GM23338 (cell line): ENCODE measurements at regions not wholly inside any gene's neighbourhood (a gene's known extent, or its start where the extent isn't known, plus 50 kb on each side); places are given as distances from the start of the nearest gene placed in this dataset.

Source experiments
- ATAC-seq: fragments of 200-7000 bp; cut with Tn5 transposase; 3 replicates; pipeline ENCODE4 v1.9.1; 2020
- DNase-seq: peaks from one replicate; pipeline ENCODE4 v3.0.0-alpha.2; 2015; ENCODE audit warnings: low spot score
- H2AFZ ChIP-seq: fragments of 200-600 bp; sonication (generic); 2 replicates; pipeline ENCODE4 v1.8.0; 2016; ENCODE audit warnings: antibody characterized with exemption, mild to moderate bottlenecking, moderate library complexity
- H3F3A ChIP-seq: fragments of 200-600 bp; sonication (generic); replicated peaks from 2 replicates; pipeline ENCODE4 v1.8.0; 2017; ENCODE audit warnings: antibody characterized with exemption, mixed run types, low read depth
- H3K27ac ChIP-seq: fragments of 200-600 bp; sonication (generic); 2 replicates; pipeline ENCODE4 v1.6.1; 2016; ENCODE audit warnings: low read depth
- H3K27me3 ChIP-seq: fragments of 200-600 bp; sonication (generic); 2 replicates; pipeline ENCODE4 v1.8.0; 2016; ENCODE audit warnings: mild to moderate bottlenecking, mixed run types, moderate library complexity; ENCODE audit not compliant: insufficient read depth
- H3K36me3 ChIP-seq: fragments of 200-600 bp; sonication (generic); 2 replicates; pipeline ENCODE4 v1.8.0; 2016; ENCODE audit warnings: mild to moderate bottlenecking; ENCODE audit not compliant: insufficient read depth
- H3K4me1 ChIP-seq: fragments of 200-600 bp; sonication (generic); 2 replicates; pipeline ENCODE4 v1.8.0; 2016; ENCODE audit warnings: mild to moderate bottlenecking, moderate library complexity; ENCODE audit not compliant: insufficient read depth
- H3K4me2 ChIP-seq: fragments of 200-600 bp; sonication (generic); 2 replicates; pipeline ENCODE4 v1.7.1; 2017; ENCODE audit warnings: mixed run types
- H3K4me3 ChIP-seq: fragments of 200-600 bp; sonication (generic); 2 replicates; pipeline ENCODE4 v1.6.1; 2016; ENCODE audit warnings: mixed run types
- H3K79me2 ChIP-seq: fragments of 200-600 bp; sonication (generic); replicated peaks from 2 replicates; pipeline ENCODE4 v1.8.0; 2017; ENCODE audit warnings: mild to moderate bottlenecking; ENCODE audit not compliant: insufficient read depth
- H3K9me2 ChIP-seq: fragments of 200-600 bp; sonication (generic); 2 replicates; pipeline ENCODE4 v1.8.0; 2017; ENCODE audit not compliant: insufficient read depth
- H4K20me1 ChIP-seq: fragments of 200-600 bp; sonication (generic); replicated peaks from 2 replicates; pipeline ENCODE4 v1.8.0; 2017; ENCODE audit warnings: mild to moderate bottlenecking; ENCODE audit not compliant: insufficient read depth
- H3K27ac Mint-ChIP-seq: 2 replicates; pipeline ENCODE4 v1.8.0; 2020; ENCODE audit warnings: inconsistent platforms, mild to moderate bottlenecking, moderate library complexity, mixed read lengths
- H3K27me3 Mint-ChIP-seq: 3 replicates; pipeline ENCODE4 v1.8.0; 2022; ENCODE audit warnings: low read depth, mild to moderate bottlenecking, moderate library complexity, mixed read lengths, inconsistent platforms; ENCODE audit not compliant: insufficient read depth, poor library complexity
- H3K36me3 Mint-ChIP-seq: 3 replicates; pipeline ENCODE4 v1.8.0; 2021; ENCODE audit warnings: low read depth, mild to moderate bottlenecking, inconsistent platforms, moderate library complexity, mixed read lengths
- H3K4me1 Mint-ChIP-seq: 3 replicates; pipeline ENCODE4 v1.8.0; 2020; ENCODE audit warnings: mild to moderate bottlenecking, inconsistent platforms, mixed read lengths
- H3K4me3 Mint-ChIP-seq: 3 replicates; pipeline ENCODE4 v1.8.0; 2021; ENCODE audit warnings: moderate library complexity, mild to moderate bottlenecking, inconsistent platforms, mixed read lengths
- H3K9me3 Mint-ChIP-seq: 3 replicates; pipeline ENCODE4 v1.8.0; 2020; ENCODE audit warnings: moderate library complexity, mild to moderate bottlenecking, inconsistent platforms, mixed read lengths
- CREB1 ChIP-seq: fragments of 250-450 bp; sonication (Bioruptor Pico); IDR thresholded peaks from 2 replicates; pipeline ENCODE4 v1.5.0; 2020; ENCODE audit warnings: low read depth, mild to moderate bottlenecking, moderate library complexity
- EZH2 ChIP-seq: fragments of 200-600 bp; sonication (generic); IDR thresholded peaks from one replicate; pipeline ENCODE4 v1.8.0; 2017; ENCODE audit warnings: antibody characterized with exemption, mild to moderate bottlenecking, low read depth; ENCODE audit not compliant: unreplicated experiment
- EZH2phosphoT487 ChIP-seq: fragments of 200-600 bp; sonication (generic); IDR thresholded peaks from one replicate; pipeline ENCODE4 v1.8.1; 2018; ENCODE audit warnings: antibody characterized with exemption; ENCODE audit not compliant: unreplicated experiment
- JUNB ChIP-seq: IDR thresholded peaks from one replicate; pipeline ENCODE4 v1.6.1; 2016; ENCODE audit warnings: antibody characterized with exemption; ENCODE audit not compliant: unreplicated experiment
- NANOG ChIP-seq: IDR thresholded peaks from 2 replicates; pipeline ENCODE4 v1.6.1; 2016; ENCODE audit warnings: antibody characterized with exemption, borderline replicate concordance
- POLR2AphosphoS5 ChIP-seq: IDR thresholded peaks from 2 replicates; pipeline ENCODE4 v1.6.1; 2016; ENCODE audit warnings: antibody characterized with exemption, low read depth
- STAT1 ChIP-seq: IDR thresholded peaks from one replicate; pipeline ENCODE4 v1.6.1; 2016; ENCODE audit warnings: antibody characterized with exemption; ENCODE audit not compliant: unreplicated experiment
- ZNF114 ChIP-seq: fragments of 250-450 bp; sonication (Bioruptor Pico); IDR thresholded peaks from 2 replicates; pipeline ENCODE4 v1.5.0; 2020; ENCODE audit warnings: mild to moderate bottlenecking, moderate library complexity
- ZNF331 ChIP-seq: fragments of 250-450 bp; sonication (Bioruptor Pico); IDR thresholded peaks from 2 replicates; pipeline ENCODE4 v1.5.0; 2020; ENCODE audit warnings: low read depth, mild to moderate bottlenecking, moderate library complexity
- TF ChIP-seq, protein P1 (sequence below): fragments of 250-450 bp; sonication (Bioruptor Pico); IDR thresholded peaks from 2 replicates; pipeline ENCODE4 v1.5.0; 2020; ENCODE audit warnings: mild to moderate bottlenecking, moderate library complexity
- TF ChIP-seq, protein P2 (sequence below): IDR thresholded peaks from 2 replicates; pipeline ENCODE4 v1.6.1; 2016; ENCODE audit warnings: antibody characterized with exemption
- TF ChIP-seq, protein P3 (sequence below): IDR thresholded peaks from one replicate; pipeline ENCODE4 v1.6.1; 2018; ENCODE audit warnings: antibody characterized with exemption; ENCODE audit not compliant: unreplicated experiment
- TF ChIP-seq, protein P4 (sequence below), 2 experiments: fragments of 200-600 bp in 1 of 2; sonication (generic) in 1 of 2; conservative IDR thresholded peaks; 2 replicates each; pipeline versions ENCODE4 v1.5.1 to v1.6.1; 2016 to 2017; ENCODE audit warnings: antibody characterized with exemption in 2 of 2, low read depth in 2 of 2, mild to moderate bottlenecking in 2 of 2, moderate library complexity in 1 of 2

DNA sequence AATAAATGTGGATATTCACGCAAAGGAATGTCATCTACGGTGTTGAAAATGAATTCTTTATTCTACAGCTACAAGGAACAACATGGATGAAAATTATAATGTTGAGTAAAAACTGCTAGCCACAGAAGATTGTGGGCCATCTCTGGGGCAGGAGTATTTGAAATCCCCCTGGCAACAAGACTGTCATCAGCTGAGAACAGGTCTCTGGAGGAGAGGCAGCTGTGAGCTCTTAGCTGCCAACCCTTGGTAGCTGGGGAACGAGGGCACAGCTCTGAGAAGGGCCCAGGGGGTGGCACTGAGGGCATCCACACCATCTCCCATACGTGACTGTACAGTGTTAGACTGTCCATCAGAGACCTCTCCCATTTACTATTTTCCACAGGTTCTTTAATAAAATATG lies 340.1 kb upstream of the MGMT start:
- H3K27me3 ChIP-seq, result no peaks in the 10 kb centered on the region
- no peak overlapping the region for H3K27ac Mint-ChIP-seq
- ATAC-seq (no peak), DNase-seq (no peak)
- no peaks in the 10 kb centered on the region for H3K27me3 Mint-ChIP-seq
- H3K27ac ChIP-seq, result no peak overlapping the region
- H3K9me2 ChIP-seq, result no peaks in the 10 kb centered on the region
- peaks cover 4% of the 10 kb centered on the region; the same call in 1 of the 3 replicates for H3K4me1 Mint-ChIP-seq
- peaks cover 5% of the 10 kb centered on the region; the same call in 1 of the 2 replicates for H3K36me3 ChIP-seq
- no peak overlapping the region for H3K4me3 ChIP-seq
- H3K4me2 ChIP-seq, result no peak overlapping the region
- no peaks in the 10 kb centered on the region for H4K20me1 ChIP-seq
- H3K4me1 ChIP-seq, result no peaks in the 10 kb centered on the region
- peaks cover 4% of the 10 kb centered on the region; the same call in 1 of the 3 replicates for H3K36me3 Mint-ChIP-seq
- peaks cover 5% of the 10 kb centered on the region; the same call in 1 of the 3 replicates for H3K9me3 Mint-ChIP-seq
- no peak overlapping the region for H2AFZ ChIP-seq
- TF ChIP-seq, protein P1, sequence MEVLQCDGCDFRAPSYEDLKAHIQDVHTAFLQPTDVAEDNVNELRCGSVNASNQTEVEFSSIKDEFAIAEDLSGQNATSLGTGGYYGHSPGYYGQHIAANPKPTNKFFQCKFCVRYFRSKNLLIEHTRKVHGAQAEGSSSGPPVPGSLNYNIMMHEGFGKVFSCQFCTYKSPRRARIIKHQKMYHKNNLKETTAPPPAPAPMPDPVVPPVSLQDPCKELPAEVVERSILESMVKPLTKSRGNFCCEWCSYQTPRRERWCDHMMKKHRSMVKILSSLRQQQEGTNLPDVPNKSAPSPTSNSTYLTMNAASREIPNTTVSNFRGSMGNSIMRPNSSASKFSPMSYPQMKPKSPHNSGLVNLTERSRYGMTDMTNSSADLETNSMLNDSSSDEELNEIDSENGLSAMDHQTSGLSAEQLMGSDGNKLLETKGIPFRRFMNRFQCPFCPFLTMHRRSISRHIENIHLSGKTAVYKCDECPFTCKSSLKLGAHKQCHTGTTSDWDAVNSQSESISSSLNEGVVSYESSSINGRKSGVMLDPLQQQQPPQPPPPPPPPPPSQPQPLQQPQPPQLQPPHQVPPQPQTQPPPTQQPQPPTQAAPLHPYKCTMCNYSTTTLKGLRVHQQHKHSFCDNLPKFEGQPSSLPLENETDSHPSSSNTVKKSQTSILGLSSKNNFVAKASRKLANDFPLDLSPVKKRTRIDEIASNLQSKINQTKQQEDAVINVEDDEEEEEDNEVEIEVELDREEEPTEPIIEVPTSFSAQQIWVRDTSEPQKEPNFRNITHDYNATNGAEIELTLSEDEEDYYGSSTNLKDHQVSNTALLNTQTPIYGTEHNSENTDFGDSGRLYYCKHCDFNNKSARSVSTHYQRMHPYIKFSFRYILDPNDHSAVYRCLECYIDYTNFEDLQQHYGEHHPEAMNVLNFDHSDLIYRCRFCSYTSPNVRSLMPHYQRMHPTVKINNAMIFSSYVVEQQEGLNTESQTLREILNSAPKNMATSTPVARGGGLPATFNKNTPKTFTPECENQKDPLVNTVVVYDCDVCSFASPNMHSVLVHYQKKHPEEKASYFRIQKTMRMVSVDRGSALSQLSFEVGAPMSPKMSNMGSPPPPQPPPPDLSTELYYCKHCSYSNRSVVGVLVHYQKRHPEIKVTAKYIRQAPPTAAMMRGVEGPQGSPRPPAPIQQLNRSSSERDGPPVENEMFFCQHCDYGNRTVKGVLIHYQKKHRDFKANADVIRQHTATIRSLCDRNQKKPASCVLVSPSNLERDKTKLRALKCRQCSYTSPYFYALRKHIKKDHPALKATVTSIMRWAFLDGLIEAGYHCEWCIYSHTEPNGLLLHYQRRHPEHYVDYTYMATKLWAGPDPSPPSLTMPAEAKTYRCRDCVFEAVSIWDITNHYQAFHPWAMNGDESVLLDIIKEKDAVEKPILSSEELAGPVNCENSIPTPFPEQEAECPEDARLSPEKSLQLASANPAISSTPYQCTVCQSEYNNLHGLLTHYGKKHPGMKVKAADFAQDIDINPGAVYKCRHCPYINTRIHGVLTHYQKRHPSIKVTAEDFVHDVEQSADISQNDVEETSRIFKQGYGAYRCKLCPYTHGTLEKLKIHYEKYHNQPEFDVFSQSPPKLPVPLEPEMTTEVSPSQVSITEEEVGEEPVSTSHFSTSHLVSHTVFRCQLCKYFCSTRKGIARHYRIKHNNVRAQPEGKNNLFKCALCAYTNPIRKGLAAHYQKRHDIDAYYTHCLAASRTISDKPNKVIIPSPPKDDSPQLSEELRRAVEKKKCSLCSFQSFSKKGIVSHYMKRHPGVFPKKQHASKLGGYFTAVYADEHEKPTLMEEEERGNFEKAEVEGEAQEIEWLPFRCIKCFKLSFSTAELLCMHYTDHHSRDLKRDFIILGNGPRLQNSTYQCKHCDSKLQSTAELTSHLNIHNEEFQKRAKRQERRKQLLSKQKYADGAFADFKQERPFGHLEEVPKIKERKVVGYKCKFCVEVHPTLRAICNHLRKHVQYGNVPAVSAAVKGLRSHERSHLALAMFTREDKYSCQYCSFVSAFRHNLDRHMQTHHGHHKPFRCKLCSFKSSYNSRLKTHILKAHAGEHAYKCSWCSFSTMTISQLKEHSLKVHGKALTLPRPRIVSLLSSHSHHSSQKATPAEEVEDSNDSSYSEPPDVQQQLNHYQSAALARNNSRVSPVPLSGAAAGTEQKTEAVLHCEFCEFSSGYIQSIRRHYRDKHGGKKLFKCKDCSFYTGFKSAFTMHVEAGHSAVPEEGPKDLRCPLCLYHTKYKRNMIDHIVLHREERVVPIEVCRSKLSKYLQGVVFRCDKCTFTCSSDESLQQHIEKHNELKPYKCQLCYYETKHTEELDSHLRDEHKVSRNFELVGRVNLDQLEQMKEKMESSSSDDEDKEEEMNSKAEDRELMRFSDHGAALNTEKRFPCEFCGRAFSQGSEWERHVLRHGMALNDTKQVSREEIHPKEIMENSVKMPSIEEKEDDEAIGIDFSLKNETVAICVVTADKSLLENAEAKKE (CRISPR knock-in tag), result no peak
- TF ChIP-seq STAT1, result no peak
- no peak for TF ChIP-seq ZNF331 (CRISPR knock-in tag)
- TF ChIP-seq CREB1 (CRISPR knock-in tag), result no peak
- TF ChIP-seq EZH2phosphoT487, result no peak
- TF ChIP-seq NANOG, result no peak
- TF ChIP-seq, protein P2, sequence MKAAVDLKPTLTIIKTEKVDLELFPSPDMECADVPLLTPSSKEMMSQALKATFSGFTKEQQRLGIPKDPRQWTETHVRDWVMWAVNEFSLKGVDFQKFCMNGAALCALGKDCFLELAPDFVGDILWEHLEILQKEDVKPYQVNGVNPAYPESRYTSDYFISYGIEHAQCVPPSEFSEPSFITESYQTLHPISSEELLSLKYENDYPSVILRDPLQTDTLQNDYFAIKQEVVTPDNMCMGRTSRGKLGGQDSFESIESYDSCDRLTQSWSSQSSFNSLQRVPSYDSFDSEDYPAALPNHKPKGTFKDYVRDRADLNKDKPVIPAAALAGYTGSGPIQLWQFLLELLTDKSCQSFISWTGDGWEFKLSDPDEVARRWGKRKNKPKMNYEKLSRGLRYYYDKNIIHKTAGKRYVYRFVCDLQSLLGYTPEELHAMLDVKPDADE, result no peak
- TF ChIP-seq, protein P3, sequence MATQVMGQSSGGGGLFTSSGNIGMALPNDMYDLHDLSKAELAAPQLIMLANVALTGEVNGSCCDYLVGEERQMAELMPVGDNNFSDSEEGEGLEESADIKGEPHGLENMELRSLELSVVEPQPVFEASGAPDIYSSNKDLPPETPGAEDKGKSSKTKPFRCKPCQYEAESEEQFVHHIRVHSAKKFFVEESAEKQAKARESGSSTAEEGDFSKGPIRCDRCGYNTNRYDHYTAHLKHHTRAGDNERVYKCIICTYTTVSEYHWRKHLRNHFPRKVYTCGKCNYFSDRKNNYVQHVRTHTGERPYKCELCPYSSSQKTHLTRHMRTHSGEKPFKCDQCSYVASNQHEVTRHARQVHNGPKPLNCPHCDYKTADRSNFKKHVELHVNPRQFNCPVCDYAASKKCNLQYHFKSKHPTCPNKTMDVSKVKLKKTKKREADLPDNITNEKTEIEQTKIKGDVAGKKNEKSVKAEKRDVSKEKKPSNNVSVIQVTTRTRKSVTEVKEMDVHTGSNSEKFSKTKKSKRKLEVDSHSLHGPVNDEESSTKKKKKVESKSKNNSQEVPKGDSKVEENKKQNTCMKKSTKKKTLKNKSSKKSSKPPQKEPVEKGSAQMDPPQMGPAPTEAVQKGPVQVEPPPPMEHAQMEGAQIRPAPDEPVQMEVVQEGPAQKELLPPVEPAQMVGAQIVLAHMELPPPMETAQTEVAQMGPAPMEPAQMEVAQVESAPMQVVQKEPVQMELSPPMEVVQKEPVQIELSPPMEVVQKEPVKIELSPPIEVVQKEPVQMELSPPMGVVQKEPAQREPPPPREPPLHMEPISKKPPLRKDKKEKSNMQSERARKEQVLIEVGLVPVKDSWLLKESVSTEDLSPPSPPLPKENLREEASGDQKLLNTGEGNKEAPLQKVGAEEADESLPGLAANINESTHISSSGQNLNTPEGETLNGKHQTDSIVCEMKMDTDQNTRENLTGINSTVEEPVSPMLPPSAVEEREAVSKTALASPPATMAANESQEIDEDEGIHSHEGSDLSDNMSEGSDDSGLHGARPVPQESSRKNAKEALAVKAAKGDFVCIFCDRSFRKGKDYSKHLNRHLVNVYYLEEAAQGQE, result no peak
- TF ChIP-seq, protein P4, sequence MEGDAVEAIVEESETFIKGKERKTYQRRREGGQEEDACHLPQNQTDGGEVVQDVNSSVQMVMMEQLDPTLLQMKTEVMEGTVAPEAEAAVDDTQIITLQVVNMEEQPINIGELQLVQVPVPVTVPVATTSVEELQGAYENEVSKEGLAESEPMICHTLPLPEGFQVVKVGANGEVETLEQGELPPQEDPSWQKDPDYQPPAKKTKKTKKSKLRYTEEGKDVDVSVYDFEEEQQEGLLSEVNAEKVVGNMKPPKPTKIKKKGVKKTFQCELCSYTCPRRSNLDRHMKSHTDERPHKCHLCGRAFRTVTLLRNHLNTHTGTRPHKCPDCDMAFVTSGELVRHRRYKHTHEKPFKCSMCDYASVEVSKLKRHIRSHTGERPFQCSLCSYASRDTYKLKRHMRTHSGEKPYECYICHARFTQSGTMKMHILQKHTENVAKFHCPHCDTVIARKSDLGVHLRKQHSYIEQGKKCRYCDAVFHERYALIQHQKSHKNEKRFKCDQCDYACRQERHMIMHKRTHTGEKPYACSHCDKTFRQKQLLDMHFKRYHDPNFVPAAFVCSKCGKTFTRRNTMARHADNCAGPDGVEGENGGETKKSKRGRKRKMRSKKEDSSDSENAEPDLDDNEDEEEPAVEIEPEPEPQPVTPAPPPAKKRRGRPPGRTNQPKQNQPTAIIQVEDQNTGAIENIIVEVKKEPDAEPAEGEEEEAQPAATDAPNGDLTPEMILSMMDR (conservative IDR thresholded peaks at IDR 0.05; ENCODE audit: low read depth in 2 of 2), result no peak
- TF ChIP-seq EZH2, result no peak
- no peak for TF ChIP-seq POLR2AphosphoS5
- no peak for TF ChIP-seq ZNF114 (CRISPR knock-in tag)
- TF ChIP-seq JUNB, result no peak
- H3K79me2 ChIP-seq, result no peaks in the 10 kb centered on the region
- no peaks in the 10 kb centered on the region for H3F3A ChIP-seq
- no peak overlapping the region for H3K4me3 Mint-ChIP-seq
